Panc1 (cell line): ENCODE measurements at regions not wholly inside any gene's neighbourhood (a gene's known extent, or its start where the extent isn't known, plus 50 kb on each side); places are given as distances from the start of the nearest gene placed in this dataset.

Experiments used
- ATAC-seq: fragments of 200-7000 bp; cut with Tn5 transposase; 2 replicates; pipeline ENCODE4 v1.9.1; 2020; ENCODE audit warnings: mild to moderate bottlenecking, moderate library complexity
- BruUV-seq: library from RNA; stranded (reverse); fragments of 400-500 nt; replicated peaks from 2 replicates; lab custom pipeline; 2021; lab: Mats Ljungman, UMichigan
- CTCF ChIA-PET: fragments of 300-600 bp; sonication (Branson Sonifier 250); formaldehyde crosslinking; loops from one replicate; lab custom pipeline; 2022; ENCODE audit warnings: antibody characterized with exemption; lab: Charles Lee
- POLR2A ChIA-PET: fragments of 300-600 bp; sonication (Branson Sonifier 250); formaldehyde crosslinking; loops from one replicate; lab custom pipeline; 2022; ENCODE audit warnings: antibody characterized with exemption; lab: Charles Lee
- DNase-seq: peaks from one replicate; pipeline ENCODE4 v3.0.0-alpha.2; 2010; ENCODE audit warnings: low read depth, low spot score
- H3K27ac ChIP-seq: 2 replicates; pipeline ENCODE4 v1.5.1; 2011; ENCODE audit warnings: mild to moderate bottlenecking, low read length, inconsistent platforms
- H3K27me3 ChIP-seq: fragments of 200-500 bp; sonication (Bioruptor generic); 2 replicates; pipeline ENCODE4 v1.6.0; 2014; ENCODE audit warnings: low read length, inconsistent platforms; ENCODE audit not compliant: control insufficient read depth, insufficient read depth
- H3K36me3 ChIP-seq: fragments of 200-500 bp; sonication (Bioruptor generic); 2 replicates; pipeline ENCODE4 v1.5.1; 2014; ENCODE audit warnings: inconsistent platforms, mild to moderate bottlenecking, low read length, moderate library complexity; ENCODE audit not compliant: control insufficient read depth, insufficient read depth
- H3K4me1 ChIP-seq: 2 replicates; pipeline ENCODE4 v1.5.1; 2011; ENCODE audit warnings: inconsistent platforms, mild to moderate bottlenecking, low read length, moderate library complexity; ENCODE audit not compliant: control insufficient read depth, insufficient read depth
- H3K4me3 ChIP-seq, 2 experiments: 2 replicates each; pipeline ENCODE4 v1.5.1; 2011 to 2012; ENCODE audit warnings: low read depth in 2 of 2, low read length in 2 of 2, mild to moderate bottlenecking in 2 of 2, inconsistent platforms in 1 of 2, moderate library complexity in 1 of 2
- H3K9me3 ChIP-seq: fragments of 200-500 bp; sonication (Bioruptor generic); 2 replicates; pipeline ENCODE4 v1.5.1; 2014; ENCODE audit warnings: low read depth, mild to moderate bottlenecking, inconsistent platforms, low read length, moderate library complexity; ENCODE audit not compliant: control insufficient read depth, insufficient read depth
- CTCF ChIP-seq: fragments of 450-650 bp; IDR thresholded peaks from 2 replicates; pipeline ENCODE4 v1.5.1; 2017; ENCODE audit warnings: mild to moderate bottlenecking
- POLR2AphosphoS5 ChIP-seq: IDR thresholded peaks from 2 replicates; pipeline ENCODE4 v1.6.1; 2012; ENCODE audit warnings: mild to moderate bottlenecking, low read depth, low read length, moderate library complexity
- REST ChIP-seq, 2 experiments: IDR thresholded peaks; 2 replicates each; pipeline ENCODE4 v1.6.1; 2011 to 2012; ENCODE audit warnings: low read depth in 2 of 2, control low read depth in 1 of 2, low read length in 1 of 2, mild to moderate bottlenecking in 1 of 2, moderate library complexity in 1 of 2; ENCODE audit not compliant: insufficient read depth in 1 of 2
- SIN3A ChIP-seq: IDR thresholded peaks from 2 replicates; pipeline ENCODE4 v1.6.1; 2012; ENCODE audit warnings: low read depth, mild to moderate bottlenecking, low read length, moderate library complexity, borderline replicate concordance; ENCODE audit not compliant: insufficient read depth
- TCF7L2 ChIP-seq: IDR thresholded peaks from 2 replicates; pipeline ENCODE4 v1.6.1; 2011; ENCODE audit warnings: mild to moderate bottlenecking, low read depth, low read length, inconsistent platforms
- in situ Hi-C: cut with HindIII; loops from 2 replicates; pipeline ENCODE4 v1.10.0; 2016; ENCODE audit warnings: low sequenced_read_pairs, low pct_unique_long_range_greater_than_20kb
- intact Hi-C: fragments of 100-400 bp; cut with micrococcal nuclease; formaldehyde crosslinking; loops from one replicate; pipeline ENCODE4 v1.10.0; 2022; ENCODE audit not compliant: unreplicated experiment

DNA sequence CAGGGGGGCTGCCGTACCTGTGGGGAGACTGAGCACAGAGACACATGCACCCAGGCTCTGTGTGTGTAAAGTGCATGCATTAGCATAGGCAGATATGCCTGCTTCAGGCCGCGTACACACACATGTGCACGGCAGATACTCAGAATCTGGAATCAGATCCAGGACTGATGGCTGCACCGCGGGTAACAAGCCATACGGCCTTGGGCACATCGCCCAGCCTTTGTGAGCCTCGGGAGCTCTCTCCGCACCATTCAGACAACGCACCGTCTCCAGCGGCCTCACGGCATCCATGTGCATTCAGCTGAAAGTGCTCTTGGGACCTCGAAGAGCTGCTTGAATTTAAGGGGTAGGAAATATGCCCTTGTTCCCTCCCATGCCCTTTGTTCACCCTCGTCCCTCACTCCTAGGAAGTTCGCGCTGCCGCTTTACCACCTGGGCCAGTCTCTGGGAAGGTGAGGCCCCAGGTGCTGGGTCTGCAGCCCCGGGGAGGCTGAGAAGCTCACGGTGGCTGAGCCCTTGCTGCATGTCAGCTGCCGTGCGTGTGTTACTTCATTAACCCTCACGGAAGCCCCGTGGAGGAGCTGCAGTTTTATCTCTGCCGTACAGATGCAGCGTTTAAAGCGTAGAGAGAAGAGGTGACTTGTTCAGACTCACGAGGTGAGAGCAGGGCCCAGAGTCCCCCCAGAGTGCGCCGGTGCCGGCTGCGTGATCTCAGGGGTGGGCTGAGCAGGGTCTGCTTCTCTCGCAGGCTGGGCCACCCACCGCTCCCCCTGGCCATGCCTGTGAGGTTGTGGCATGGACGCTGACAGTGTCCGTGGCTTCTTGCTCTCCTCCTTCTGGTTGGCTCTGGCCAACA, 377.7 kb upstream of the MYT1L start:
- H3K4me1 ChIP-seq, result no peaks in the 10 kb centered on the region
- ATAC-seq (no peak), DNase-seq (no peak)
- H3K9me3 ChIP-seq, result no peaks in the 10 kb centered on the region
- ChIA-PET CTCF (no interaction called here), POLR2A (no interaction called here)
- no peak overlapping the region for H3K4me3 ChIP-seq
- intact Hi-C loops, result no loop called here
- no TSS peak for BruUV-seq
- TF ChIP-seq CTCF (no peak), TCF7L2 (no peak), POLR2AphosphoS5 (no peak), SIN3A (no peak), REST (IDR thresholded peaks at IDR 0.05; ENCODE audit: insufficient read depth in 1 of 2, low read depth in 2 of 2, low read length in 1 of 2) (no peak)
- peaks cover 15% of the 10 kb centered on the region; the same call in 1 of the 2 replicates for H3K27me3 ChIP-seq
- in situ Hi-C loops, result no loop called here
- no peak overlapping the region for H3K27ac ChIP-seq
- H3K36me3 ChIP-seq, result no peaks in the 10 kb centered on the region

DNA sequence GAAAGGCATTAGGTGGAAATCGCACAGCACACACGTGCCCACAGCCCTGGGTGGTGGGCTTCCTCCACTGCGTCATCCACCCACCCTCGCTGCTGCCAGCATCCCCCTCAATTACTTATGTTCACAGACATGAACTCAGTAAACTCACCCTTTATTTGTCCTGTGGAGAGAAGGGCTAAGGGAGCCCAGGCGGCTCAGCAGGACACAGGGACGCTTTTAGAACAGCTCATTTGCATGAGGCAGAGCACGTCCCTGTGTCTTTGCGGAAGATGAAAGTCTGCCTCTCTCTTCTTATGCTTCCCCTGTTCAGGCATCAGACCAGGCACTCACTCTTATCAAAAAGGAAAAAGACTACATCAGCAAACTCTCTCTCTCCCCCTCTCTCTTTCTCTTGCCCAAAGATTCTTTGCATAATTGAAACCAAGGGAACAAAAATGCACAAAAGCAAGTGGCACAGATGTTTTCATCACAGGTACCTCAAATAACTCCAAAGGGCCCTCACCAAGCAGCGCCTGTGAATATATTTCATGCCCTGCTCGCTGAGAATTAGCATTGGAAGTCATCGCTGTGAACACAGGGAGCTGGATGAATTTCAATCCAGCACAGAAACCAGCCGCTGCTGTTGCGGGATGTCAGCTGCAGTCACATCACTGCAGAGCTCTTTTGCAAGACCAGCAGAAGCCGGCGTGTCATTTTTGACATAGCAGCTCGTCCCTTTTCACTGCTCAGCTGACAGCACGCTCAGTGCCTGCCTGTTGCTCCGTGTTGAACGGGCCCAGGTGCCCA, 376.3 kb upstream of the MYT1L start:
- H3K27me3 ChIP-seq, result peaks cover 10% of the 10 kb centered on the region; the same call in 1 of the 2 replicates
- intact Hi-C loops (no loop called here), in situ Hi-C loops (no loop called here)
- ATAC-seq (no peak), DNase-seq (no peak)
- BruUV-seq, result no TSS peak
- TF ChIP-seq REST (IDR thresholded peaks at IDR 0.05; ENCODE audit: insufficient read depth in 1 of 2, low read depth in 2 of 2, low read length in 1 of 2), result no peak
- TF ChIP-seq SIN3A, result no peak
- TF ChIP-seq TCF7L2, result no peak
- TF ChIP-seq POLR2AphosphoS5, result no peak
- ChIA-PET CTCF (no interaction called here), POLR2A (no interaction called here)
- H3K4me3 ChIP-seq, result no peak overlapping the region
- H3K27ac ChIP-seq, result no peak overlapping the region
- no peaks in the 10 kb centered on the region for H3K36me3 ChIP-seq
- H3K4me1 ChIP-seq, result no peaks in the 10 kb centered on the region
- H3K9me3 ChIP-seq, result no peaks in the 10 kb centered on the region
